Neural progenitor cell (in vitro differentiated cells): ENCODE measurements at regions not wholly inside any gene's neighbourhood (a gene's known extent, or its start where the extent isn't known, plus 50 kb on each side); places are given as distances from the start of the nearest gene placed in this dataset.

ENCODE experiments used
- EZH2 ChIP-seq: fragments of 200-600 bp; sonication (generic); IDR thresholded peaks from 2 replicates; pipeline ENCODE4 v1.6.1; 2017; ENCODE audit warnings: antibody characterized with exemption, mild to moderate bottlenecking, moderate library complexity
- EZH2phosphoT487 ChIP-seq: fragments of 200-600 bp; sonication (generic); IDR thresholded peaks from 2 replicates; pipeline ENCODE4 v1.6.1; 2017; ENCODE audit warnings: antibody characterized with exemption
- TF ChIP-seq, protein P1 (sequence below): fragments of 200-600 bp; sonication (generic); IDR thresholded peaks from 2 replicates; pipeline ENCODE4 v1.5.1; 2017; ENCODE audit warnings: antibody characterized with exemption, mild to moderate bottlenecking

DNA sequence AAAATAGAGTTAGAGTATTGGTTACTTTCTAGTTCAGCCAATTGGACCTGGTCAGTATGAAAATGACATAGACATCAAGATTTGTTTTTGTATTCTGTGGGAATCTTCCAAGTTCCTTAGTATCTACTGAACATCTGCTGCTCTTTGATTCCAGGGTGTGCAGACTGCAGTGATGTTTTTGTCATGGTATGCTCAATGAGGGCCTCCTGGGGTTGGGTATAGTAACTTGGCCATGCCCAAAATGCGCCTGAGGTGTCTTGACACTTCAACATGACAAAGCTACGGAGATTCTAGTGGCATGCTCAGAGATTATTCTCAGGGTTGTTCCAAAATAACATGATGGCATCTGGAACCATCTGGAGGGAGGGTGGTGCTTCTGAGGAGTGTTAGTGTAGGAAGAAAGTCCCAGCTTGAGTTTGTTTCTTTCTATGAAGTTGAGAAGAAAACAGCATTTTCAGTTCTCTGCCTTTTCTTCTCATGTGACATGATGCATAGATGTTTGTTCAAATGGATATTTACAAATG, 313.5 kb upstream of the TBL1XR1 start:
- TF ChIP-seq, protein P1, sequence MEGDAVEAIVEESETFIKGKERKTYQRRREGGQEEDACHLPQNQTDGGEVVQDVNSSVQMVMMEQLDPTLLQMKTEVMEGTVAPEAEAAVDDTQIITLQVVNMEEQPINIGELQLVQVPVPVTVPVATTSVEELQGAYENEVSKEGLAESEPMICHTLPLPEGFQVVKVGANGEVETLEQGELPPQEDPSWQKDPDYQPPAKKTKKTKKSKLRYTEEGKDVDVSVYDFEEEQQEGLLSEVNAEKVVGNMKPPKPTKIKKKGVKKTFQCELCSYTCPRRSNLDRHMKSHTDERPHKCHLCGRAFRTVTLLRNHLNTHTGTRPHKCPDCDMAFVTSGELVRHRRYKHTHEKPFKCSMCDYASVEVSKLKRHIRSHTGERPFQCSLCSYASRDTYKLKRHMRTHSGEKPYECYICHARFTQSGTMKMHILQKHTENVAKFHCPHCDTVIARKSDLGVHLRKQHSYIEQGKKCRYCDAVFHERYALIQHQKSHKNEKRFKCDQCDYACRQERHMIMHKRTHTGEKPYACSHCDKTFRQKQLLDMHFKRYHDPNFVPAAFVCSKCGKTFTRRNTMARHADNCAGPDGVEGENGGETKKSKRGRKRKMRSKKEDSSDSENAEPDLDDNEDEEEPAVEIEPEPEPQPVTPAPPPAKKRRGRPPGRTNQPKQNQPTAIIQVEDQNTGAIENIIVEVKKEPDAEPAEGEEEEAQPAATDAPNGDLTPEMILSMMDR = no peak
- no peak for TF ChIP-seq EZH2phosphoT487
- TF ChIP-seq EZH2 = no peak
